Erythroblast (primary cell): ENCODE measurements at regions not wholly inside any gene's neighbourhood (a gene's known extent, or its start where the extent isn't known, plus 50 kb on each side); places are given as distances from the start of the nearest gene placed in this dataset.

Experiments
- GATA1 ChIP-seq: IDR thresholded peaks from 2 replicates; pipeline ENCODE4 v1.6.1; 2011; ENCODE audit warnings: low read depth, mild to moderate bottlenecking, control low read depth, low read length, moderate library complexity
- POLR2A ChIP-seq: IDR thresholded peaks from 2 replicates; pipeline ENCODE4 v1.6.1; 2011; ENCODE audit warnings: mild to moderate bottlenecking, low read length

GRCh38 chr7:65216469-65216868 is 157.2 kb upstream of the ZNF92 start:
- TF ChIP-seq POLR2A (no peak), GATA1 (no peak)
